GM12878 (cell line): ENCODE measurements at regions not wholly inside any gene's neighbourhood (a gene's known extent, or its start where the extent isn't known, plus 50 kb on each side); places are given as distances from the start of the nearest gene placed in this dataset.

Experiments
- ATAC-seq: fragments of 200-7000 bp; cut with Tn5 transposase; 3 replicates; pipeline ENCODE4 v1.9.1; 2020; ENCODE audit warnings: mild to moderate bottlenecking, moderate library complexity
- BruUV-seq: library from RNA; stranded (reverse); fragments of 400-500 nt; replicated peaks from 2 replicates; lab custom pipeline; 2021; lab: Mats Ljungman, UMichigan
- CTCF ChIA-PET: fragments of 300-600 bp; sonication (Branson Sonifier 250); formaldehyde crosslinking; extraction: SDS; loops from one replicate; lab custom pipeline; 2021; ENCODE audit warnings: inconsistent platforms; lab: Yijun Ruan, JAX
- POLR2A ChIA-PET: fragments of 350-600 bp; formaldehyde crosslinking; extraction: SDS; loops from one replicate; lab custom pipeline; 2021; ENCODE audit warnings: inconsistent platforms; lab: Charles Lee
- RAD21 ChIA-PET: fragments of 300-600 bp; sonication (Branson Sonifier 250); formaldehyde crosslinking; loops from one replicate; lab custom pipeline; 2023; ENCODE audit warnings: antibody characterized with exemption; ENCODE audit not compliant: unreplicated experiment; lab: Charles Lee
- SMC1A ChIA-PET: fragments of 300-600 bp; sonication (Branson Sonifier 250); formaldehyde crosslinking; loops from one replicate; lab custom pipeline; 2023; ENCODE audit not compliant: unreplicated experiment, uncharacterized antibody; lab: Charles Lee
- DNase-seq: peaks from one replicate; pipeline ENCODE4 v3.0.0-alpha.2; 2011; ENCODE audit warnings: low read depth, low spot score
- FAIRE-seq: peaks from 3 replicates; lab custom pipeline; 2011; peaks lifted over from hg19 to GRCh38; lab: Jason Lieb, UNC
- H2AFZ ChIP-seq: 2 replicates; pipeline ENCODE4 v1.6.0; 2011; ENCODE audit warnings: low read depth, low read length, control low read depth; ENCODE audit not compliant: control insufficient read depth
- H3K27ac ChIP-seq: 2 replicates; pipeline ENCODE4 v1.5.1; 2011; ENCODE audit warnings: control low read depth; ENCODE audit not compliant: control insufficient read depth, insufficient read depth
- H3K27me3 ChIP-seq, 2 experiments: replicated peaks in 1 of 2; 2 replicates each; pipeline versions ENCODE4 v1.6.0 to v1.6.1; 2011; ENCODE audit warnings: low read length in 1 of 2; ENCODE audit not compliant: control insufficient read depth in 2 of 2, insufficient read depth in 2 of 2
- H3K36me3 ChIP-seq, 2 experiments: 2 replicates each; pipeline ENCODE4 v1.5.1; 2011; ENCODE audit warnings: low read length in 1 of 2; ENCODE audit not compliant: control insufficient read depth in 2 of 2, insufficient read depth in 2 of 2
- H3K4me1 ChIP-seq: 2 replicates; pipeline ENCODE4 v1.6.1; 2011; ENCODE audit warnings: mild to moderate bottlenecking, low read length, moderate library complexity, mixed read lengths; ENCODE audit not compliant: control insufficient read depth, insufficient read depth
- H3K4me2 ChIP-seq: 2 replicates; pipeline ENCODE4 v1.6.0; 2011; ENCODE audit warnings: control low read depth; ENCODE audit not compliant: control insufficient read depth, insufficient read depth
- H3K4me3 ChIP-seq: fragments of 200-600 bp; sonication (generic); 2 replicates; pipeline ENCODE4 v1.5.1; 2016
- H3K79me2 ChIP-seq: 2 replicates; pipeline ENCODE4 v1.6.0; 2011; ENCODE audit warnings: low read length; ENCODE audit not compliant: control insufficient read depth, insufficient read depth
- H3K9ac ChIP-seq: 2 replicates; pipeline ENCODE4 v1.8.0; 2011; ENCODE audit warnings: low read length, control low read depth, mixed read lengths; ENCODE audit not compliant: control insufficient read depth, insufficient read depth
- H3K9me3 ChIP-seq: replicated peaks from 3 replicates; pipeline ENCODE4 v1.5.1; 2011; ENCODE audit warnings: mild to moderate bottlenecking, low read length; ENCODE audit not compliant: control insufficient read depth, insufficient read depth
- H4K20me1 ChIP-seq: 2 replicates; pipeline ENCODE4 v1.6.0; 2011; ENCODE audit not compliant: control insufficient read depth, insufficient read depth
- BCL3 ChIP-seq: IDR thresholded peaks from 2 replicates; pipeline ENCODE4 v1.6.1; 2011; ENCODE audit warnings: borderline replicate concordance, low read depth, mild to moderate bottlenecking, moderate library complexity, low read length; ENCODE audit not compliant: insufficient read depth, poor library complexity, severe bottlenecking
- DPF2 ChIP-seq: fragments of 450-650 bp; IDR thresholded peaks from 2 replicates; pipeline ENCODE4 v1.6.1; 2017; ENCODE audit warnings: mild to moderate bottlenecking
- EZH2 ChIP-seq: IDR thresholded peaks from 2 replicates; pipeline ENCODE4 v1.6.1; 2012; ENCODE audit warnings: low read depth, mild to moderate bottlenecking, control low read depth, inconsistent platforms, low read length, borderline replicate concordance; ENCODE audit not compliant: control insufficient read depth
- HSF1 ChIP-seq: fragments of 150-350 bp; IDR thresholded peaks from 2 replicates; pipeline ENCODE4 v1.6.1; 2014; ENCODE audit warnings: mild to moderate bottlenecking, low read depth, low read length
- IKZF2 ChIP-seq, 2 experiments: fragments of 450-650 bp; IDR thresholded peaks; 2 replicates each; pipeline ENCODE4 v1.6.1; 2017; ENCODE audit warnings: mild to moderate bottlenecking in 2 of 2, moderate library complexity in 2 of 2
- NR2F1 ChIP-seq: fragments of 450-650 bp; conservative IDR thresholded peaks from 2 replicates; pipeline ENCODE4 v1.6.1; 2017; ENCODE audit warnings: mild to moderate bottlenecking
- PRDM15 ChIP-seq: fragments of 450-650 bp; formaldehyde crosslinking; IDR thresholded peaks from 2 replicates; pipeline ENCODE4 v1.4.0; 2020; ENCODE audit warnings: mild to moderate bottlenecking, moderate library complexity
- SIX5 ChIP-seq: IDR thresholded peaks from 2 replicates; pipeline ENCODE4 v1.6.1; 2011; ENCODE audit warnings: mild to moderate bottlenecking, low read depth, low read length, moderate library complexity; ENCODE audit not compliant: severe bottlenecking
- SMAD1 ChIP-seq: fragments of 450-650 bp; IDR thresholded peaks from 2 replicates; pipeline ENCODE4 v1.6.1; 2018; ENCODE audit warnings: mild to moderate bottlenecking, low read depth; ENCODE audit not compliant: partially characterized antibody
- STAT3 ChIP-seq: IDR thresholded peaks from 2 replicates; pipeline ENCODE4 v1.6.1; 2011; ENCODE audit warnings: low read depth, low read length, improper control_type of control experiment
- WGBS: methylation state at CpG from one replicate; pipeline ENCODE4 v1.1.6; 2016; ENCODE audit warnings: low lambda C conversion rate; ENCODE audit not compliant: insufficient replicate concordance, insufficient coverage; ENCODE audit errors: missing lambda C conversion rate; 5-methylcytosine and 5-hydroxymethylcytosine counted together
- in situ Hi-C: fragments of 300-500 bp; cut with MboI; formaldehyde crosslinking; loops from 9 replicates; pipeline ENCODE4 v1.14.3; 2018; ENCODE audit warnings: mixed read lengths
- intact Hi-C: fragments of 100-400 bp; cut with micrococcal nuclease; formaldehyde crosslinking; loops from one replicate; pipeline ENCODE4 v1.14.2; 2022; ENCODE audit not compliant: unreplicated experiment

- TF ChIP-seq SIX5 (no peak), EZH2 (no peak), SMAD1 (no peak)
These were observed 659.4 kb downstream of the TBC1D22A start (continued) for GRCh38 chr22:47421846-47422245.

DNA sequence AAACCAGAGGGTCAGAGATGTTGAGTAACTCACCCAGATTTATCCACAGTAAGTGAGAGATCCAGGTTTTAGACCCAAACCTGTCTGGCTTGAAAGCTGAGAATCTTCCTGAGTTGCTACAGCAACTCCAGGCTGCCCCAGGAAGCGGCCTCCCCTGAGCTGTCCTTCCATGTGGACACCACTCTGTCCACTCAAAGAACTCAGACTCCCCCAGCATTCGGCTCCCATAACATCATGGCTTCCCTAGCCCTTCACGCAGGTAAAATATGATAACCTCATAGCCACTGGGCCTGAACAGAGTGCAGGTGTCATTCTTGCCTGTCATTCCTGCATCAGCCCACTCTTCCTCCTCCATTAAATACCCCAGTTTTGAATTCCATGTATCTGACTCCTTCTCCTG is 657.8 kb downstream of the TBC1D22A start:
- H3K4me1 ChIP-seq = no peaks in the 10 kb centered on the region
- RAD21 ChIA-PET = no interaction called here
- FAIRE-seq (no peak), ATAC-seq (no peak), DNase-seq (no peak)
- H3K36me3 ChIP-seq = no peaks in the 10 kb centered on the region
- no peak overlapping the region for H3K9ac ChIP-seq
- no peak overlapping the region for H2AFZ ChIP-seq
- WGBS = 18% methylated on average over 3 of the region's 3 CpGs
- no peak overlapping the region for H3K4me3 ChIP-seq
- H3K79me2 ChIP-seq = no peaks in the 10 kb centered on the region
- CTCF ChIA-PET = no interaction called here
- H3K4me2 ChIP-seq = no peak overlapping the region
- no peak overlapping the region for H3K27ac ChIP-seq
- BruUV-seq = no TSS peak
- POLR2A ChIA-PET = no interaction called here
- no peaks in the 10 kb centered on the region for H4K20me1 ChIP-seq
- in situ Hi-C loops = no loop called here
- no peaks in the 10 kb centered on the region; the same call in 2 of the 3 replicates for H3K9me3 ChIP-seq
- intact Hi-C loops = no loop called here
- SMC1A ChIA-PET = no interaction called here
- TF ChIP-seq STAT3 (no peak), PRDM15 (CRISPR knock-in tag) (no peak), DPF2 (no peak), BCL3 (no peak), HSF1 (no peak), IKZF2 (IDR thresholded peaks at IDR 0.05) (no peak), NR2F1 (no peak)
- no peaks in the 10 kb centered on the region for H3K27me3 ChIP-seq
